MV-4-11 (cell line): ENCODE measurements at regions not wholly inside any gene's neighbourhood (a gene's known extent, or its start where the extent isn't known, plus 50 kb on each side); places are given as distances from the start of the nearest gene placed in this dataset.
"Not testable (repeated sequence)": the region's sequence is repeated elsewhere in the genome, so short reads cannot be mapped to it uniquely, and the experiment has no call there.

Source experiments
- DNase-seq: peaks from one replicate; lab custom pipeline; 2025; lab: John Stamatoyannopoulos, UW

- DNase-seq, result no peak
Observed at GRCh38 chr7:27418541-27418940, 175.9 kb downstream of the EVX1 start.

GRCh38 chr7:27419581-27420177, 177.1 kb downstream of the EVX1 start:
- DNase-seq, result no peak

- DNase-seq, result no peak
Observed at GRCh38 chr7:27420702-27421101, 178.1 kb downstream of the EVX1 start.

- DNase-seq, result no peak
Observed at GRCh38 chr7:27423290-27423689, 180.7 kb downstream of the EVX1 start.

GRCh38 chr7:27423821-27424220, 181.2 kb downstream of the EVX1 start:
- no peak for DNase-seq

GRCh38 chr7:27424231-27424630, 181.6 kb downstream of the EVX1 start:
- no peak for DNase-seq

GRCh38 chr7:27424749-27425148, 182.1 kb downstream of the EVX1 start:
- DNase-seq, result peak; percentile 2

GRCh38 chr7:27427416-27427815, 184.8 kb downstream of the EVX1 start:
- no peak for DNase-seq

GRCh38 chr7:27430105-27430504, 187.5 kb downstream of the EVX1 start:
- DNase-seq, result peak; percentile 31

- DNase-seq, result no peak
Observed at GRCh38 chr7:27431465-27431864, 188.9 kb downstream of the EVX1 start.

- DNase-seq, result no peak
Observed at GRCh38 chr7:27433581-27433980, 191.0 kb downstream of the EVX1 start.

- no peak for DNase-seq
Observed at GRCh38 chr7:27434756-27435400, 192.3 kb downstream of the EVX1 start.

GRCh38 chr7:27435461-27435860, 192.9 kb downstream of the EVX1 start:
- no peak for DNase-seq

- DNase-seq, result peak; percentile 6
Observed at GRCh38 chr7:27438881-27439589, 196.4 kb downstream of the EVX1 start.

- peak; percentile 11 for DNase-seq
Observed at GRCh38 chr7:27442455-27442854, 199.9 kb downstream of the EVX1 start.

- not testable (repeated sequence) for DNase-seq
Observed at GRCh38 chr7:27449046-27449445, 206.4 kb downstream of the EVX1 start.

GRCh38 chr7:27453702-27454405, 208.8 kb downstream of the HIBADH start:
- DNase-seq, result no peak

- DNase-seq, result not testable (repeated sequence)
Observed at GRCh38 chr7:27457120-27457519, 205.6 kb downstream of the HIBADH start.

- DNase-seq, result not testable (repeated sequence)
Observed at GRCh38 chr7:27457603-27458565, 204.8 kb downstream of the HIBADH start.

- no peak for DNase-seq
Observed at GRCh38 chr7:27459021-27459730, 203.5 kb downstream of the HIBADH start.

GRCh38 chr7:27459731-27460053, 203.0 kb downstream of the HIBADH start:
- DNase-seq, result no peak
